GM12875 (cell line): ENCODE measurements at regions not wholly inside any gene's neighbourhood (a gene's known extent, or its start where the extent isn't known, plus 50 kb on each side); places are given as distances from the start of the nearest gene placed in this dataset.

Source experiments
- H3K4me3 ChIP-seq: one replicate; pipeline ENCODE4 v1.5.1; 2011; ENCODE audit warnings: low read depth, low read length, control low read depth
- TF ChIP-seq, protein P1 (sequence below): IDR thresholded peaks from 2 replicates; pipeline ENCODE4 v1.5.1; 2011; ENCODE audit warnings: low read depth, mild to moderate bottlenecking, control low read depth, inconsistent platforms, low read length, moderate library complexity, borderline replicate concordance; ENCODE audit not compliant: insufficient read depth

DNA sequence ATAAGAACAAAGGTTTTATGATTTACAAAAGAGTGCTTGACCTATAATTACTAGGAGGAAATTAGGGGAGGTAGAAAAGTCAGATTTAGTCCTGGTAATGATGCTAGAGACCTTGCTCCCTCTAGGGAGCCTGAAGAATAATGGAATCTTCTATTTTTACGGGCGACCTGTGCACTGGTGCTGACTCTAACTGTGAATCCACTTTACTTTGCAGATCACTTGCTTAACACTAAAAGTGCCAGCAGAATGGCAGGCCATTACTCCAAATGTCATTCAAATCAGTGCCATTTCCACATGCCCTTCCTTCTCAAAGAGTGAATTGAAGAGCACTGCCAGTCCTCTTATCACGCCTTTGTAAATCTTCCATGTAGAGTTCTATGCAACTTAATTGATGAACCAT lies 359.4 kb upstream of the ARRDC3 start:
- TF ChIP-seq, protein P1, sequence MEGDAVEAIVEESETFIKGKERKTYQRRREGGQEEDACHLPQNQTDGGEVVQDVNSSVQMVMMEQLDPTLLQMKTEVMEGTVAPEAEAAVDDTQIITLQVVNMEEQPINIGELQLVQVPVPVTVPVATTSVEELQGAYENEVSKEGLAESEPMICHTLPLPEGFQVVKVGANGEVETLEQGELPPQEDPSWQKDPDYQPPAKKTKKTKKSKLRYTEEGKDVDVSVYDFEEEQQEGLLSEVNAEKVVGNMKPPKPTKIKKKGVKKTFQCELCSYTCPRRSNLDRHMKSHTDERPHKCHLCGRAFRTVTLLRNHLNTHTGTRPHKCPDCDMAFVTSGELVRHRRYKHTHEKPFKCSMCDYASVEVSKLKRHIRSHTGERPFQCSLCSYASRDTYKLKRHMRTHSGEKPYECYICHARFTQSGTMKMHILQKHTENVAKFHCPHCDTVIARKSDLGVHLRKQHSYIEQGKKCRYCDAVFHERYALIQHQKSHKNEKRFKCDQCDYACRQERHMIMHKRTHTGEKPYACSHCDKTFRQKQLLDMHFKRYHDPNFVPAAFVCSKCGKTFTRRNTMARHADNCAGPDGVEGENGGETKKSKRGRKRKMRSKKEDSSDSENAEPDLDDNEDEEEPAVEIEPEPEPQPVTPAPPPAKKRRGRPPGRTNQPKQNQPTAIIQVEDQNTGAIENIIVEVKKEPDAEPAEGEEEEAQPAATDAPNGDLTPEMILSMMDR = no peak
- H3K4me3 ChIP-seq = no peak overlapping the region

DNA sequence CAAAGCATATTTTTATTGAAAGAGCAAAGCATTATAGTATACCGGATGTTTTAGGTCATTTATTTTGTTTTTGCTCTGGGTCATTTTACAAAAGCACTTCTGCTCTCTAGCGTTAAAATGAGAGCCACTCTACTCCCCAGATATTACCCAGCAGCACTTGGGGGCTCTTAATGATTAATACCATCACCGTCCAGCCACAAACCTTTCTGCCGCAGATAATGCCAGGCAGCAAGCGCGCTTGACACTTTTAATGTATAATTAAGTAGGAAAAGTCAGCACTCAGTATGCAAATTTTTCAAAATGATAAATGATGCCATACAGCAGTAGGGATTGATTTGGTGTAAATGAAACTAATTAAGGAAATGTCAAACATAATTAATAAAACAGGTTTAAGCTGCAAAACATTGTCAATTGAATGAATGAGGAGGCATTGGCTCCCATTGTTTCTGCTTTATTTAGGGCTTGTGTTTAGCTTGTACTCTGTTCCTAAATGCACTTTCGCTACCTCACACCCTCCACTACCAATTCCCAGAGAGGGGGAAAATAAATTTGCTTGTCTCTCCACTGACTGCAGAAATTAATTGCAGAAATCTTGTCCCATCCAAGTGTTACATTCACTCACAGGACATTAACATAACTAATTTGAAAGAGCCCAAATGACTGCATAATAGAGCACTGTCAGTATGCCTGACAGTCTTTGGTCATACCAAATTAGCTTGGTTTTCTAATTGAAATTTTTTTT lies 358.8 kb upstream of the ARRDC3 start:
- no peak overlapping the region for H3K4me3 ChIP-seq
- TF ChIP-seq, protein P1 = no peak

DNA sequence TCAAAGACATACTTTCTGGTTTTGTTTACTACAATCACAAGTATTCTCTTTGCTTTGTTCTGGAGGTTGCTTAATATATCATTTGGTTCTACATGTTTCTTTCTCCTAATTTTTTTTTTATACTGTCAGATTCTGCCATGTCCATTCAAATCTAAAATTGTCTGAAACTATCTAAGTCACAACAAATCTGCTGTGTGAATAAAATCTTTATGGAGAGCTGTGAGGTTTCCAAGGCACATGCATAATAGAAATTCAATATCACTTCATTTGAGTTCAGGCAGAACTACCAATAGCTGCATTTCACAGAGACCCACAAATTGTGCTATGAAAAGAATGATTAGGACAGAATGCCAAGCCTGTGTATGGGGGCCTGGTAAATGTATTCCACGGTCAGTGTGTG lies 346.9 kb upstream of the ARRDC3 start:
- TF ChIP-seq, protein P1 = no peak

DNA sequence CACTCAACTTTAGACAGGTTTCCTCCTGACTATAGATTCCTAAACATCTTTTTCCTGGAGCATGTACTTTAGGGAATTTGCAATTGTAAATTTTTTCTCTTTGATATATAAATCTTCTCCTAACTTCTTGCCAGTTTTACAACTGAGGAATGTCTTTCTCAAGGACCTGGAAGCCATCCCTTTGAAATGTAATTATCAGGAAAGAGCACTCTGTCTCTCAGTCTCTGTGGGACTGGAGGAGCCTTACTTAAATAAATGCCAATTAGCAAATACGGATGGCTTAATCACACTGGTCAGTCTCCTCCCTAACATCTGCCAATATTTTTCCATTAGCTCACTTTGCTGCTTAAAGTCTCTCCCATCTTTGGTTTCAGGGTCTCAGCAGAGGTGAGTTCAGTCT lies 344.3 kb upstream of the ARRDC3 start:
- H3K4me3 ChIP-seq = no peak overlapping the region
- TF ChIP-seq, protein P1 = no peak

More for the DNA sequence above, 346.9 kb upstream of the ARRDC3 start:
- no peak overlapping the region for H3K4me3 ChIP-seq

DNA sequence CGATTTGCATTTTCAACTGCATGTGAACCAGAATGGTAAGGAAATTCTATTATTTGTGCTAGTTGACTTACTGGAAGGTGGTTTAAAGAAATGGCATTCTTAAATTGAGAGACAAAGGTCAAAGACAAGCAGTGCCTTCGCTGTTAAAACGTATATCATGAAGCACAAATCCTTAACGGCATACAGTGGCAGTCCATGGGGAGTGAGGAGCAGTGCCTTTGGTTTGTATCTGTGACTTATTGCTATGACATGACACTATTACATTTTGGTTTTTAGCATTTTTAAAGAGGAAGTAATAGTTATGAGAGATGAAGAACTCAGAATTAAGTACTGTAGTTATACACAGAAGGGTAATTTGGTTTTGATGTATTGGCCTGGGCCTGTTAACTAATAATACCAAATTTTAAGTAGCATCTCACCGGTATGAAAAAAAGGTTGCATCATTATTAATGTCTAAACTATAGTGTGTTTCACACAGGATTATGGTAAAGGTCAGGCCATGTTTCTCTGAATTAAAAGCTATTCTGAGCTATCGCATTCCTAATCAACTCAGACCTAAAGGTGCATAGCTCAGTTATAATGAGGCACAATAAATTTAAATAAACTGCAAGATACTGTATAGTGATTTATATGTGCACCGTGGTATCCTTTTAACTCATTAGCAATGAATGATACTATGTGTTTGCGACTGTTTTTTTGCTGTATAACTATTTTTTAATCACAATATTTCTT lies 339.8 kb upstream of the ARRDC3 start:
- H3K4me3 ChIP-seq = no peak overlapping the region
- TF ChIP-seq, protein P1 = no peak

DNA sequence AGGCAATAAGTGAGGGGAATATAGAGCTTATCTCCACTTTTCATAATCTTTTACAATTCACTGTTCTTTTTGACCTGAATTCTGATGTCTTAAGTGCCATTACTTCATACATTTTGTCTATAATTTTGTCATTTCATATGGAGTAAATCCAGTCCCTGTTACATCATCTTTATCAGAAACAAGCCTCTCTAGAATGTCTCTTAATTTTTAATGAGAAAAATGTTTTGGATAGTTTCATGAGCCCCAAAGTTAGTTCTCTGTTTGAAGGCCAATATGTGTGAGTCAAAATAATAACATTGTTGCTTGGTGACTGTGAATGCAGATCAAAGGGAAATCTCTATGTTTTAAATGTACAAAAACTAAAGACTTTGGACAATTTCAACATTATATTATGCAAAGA lies 329.6 kb upstream of the ARRDC3 start:
- TF ChIP-seq, protein P1 = no peak
- H3K4me3 ChIP-seq = no peak overlapping the region

DNA sequence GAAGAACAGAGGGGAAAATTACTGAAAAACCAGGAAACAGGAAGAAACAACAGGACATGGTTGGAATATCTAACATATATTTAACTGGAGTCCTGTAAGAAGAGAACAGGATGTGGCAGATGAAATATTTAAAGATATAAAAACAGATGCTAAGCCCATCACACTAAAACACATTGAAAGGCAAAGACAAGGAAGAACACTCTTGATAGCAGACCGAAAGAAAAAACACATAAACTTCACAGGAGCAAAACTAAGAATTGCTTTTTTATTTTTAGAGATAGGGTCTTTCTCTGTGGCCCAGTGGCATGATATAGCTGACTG lies 324.4 kb upstream of the ARRDC3 start:
- H3K4me3 ChIP-seq = no peak overlapping the region
- TF ChIP-seq, protein P1 = no peak
